ENCODE measurements at regions not wholly inside any gene's neighbourhood (a gene's known extent, or its start where the extent isn't known, plus 50 kb on each side); places are given as distances from the start of the nearest gene placed in this dataset.

- H3K4me3 ChIP-seq = no peak overlapping the region
- no peaks in the 10 kb centered on the region for H3K9me3 ChIP-seq (ENCODE audit: low read depth, low read length)
- TF ChIP-seq EZH2 (IDR thresholded peaks at IDR 0.05) (no peak), FOXP2 (optimal IDR thresholded peaks at IDR 0.05; ENCODE audit: control extremely low read depth, extremely low read length, insufficient read depth) (no peak), POLR2AphosphoS5 (IDR thresholded peaks at IDR 0.05; ENCODE audit: borderline replicate concordance, low read depth, low read length) (no peak)
- no peaks in the 10 kb centered on the region for H3K36me3 ChIP-seq (ENCODE audit: insufficient read depth, low read length)
- H3K9ac ChIP-seq (ENCODE audit: insufficient read length) = no peak overlapping the region
- H3K27ac ChIP-seq = no peak overlapping the region
- DNase-seq (ENCODE audit: low read depth, low spot score) = no peak
Measured at GRCh38 chr1:2930016-2930815, 91.1 kb upstream of the ACTRT2 start.

- no peak overlapping the region for H3K27ac ChIP-seq
- no peak overlapping the region for H3K4me3 ChIP-seq
- DNase-seq (ENCODE audit: low read depth, low spot score) = no peak
- no peaks in the 10 kb centered on the region for H3K9me3 ChIP-seq (ENCODE audit: low read depth, low read length)
- H3K36me3 ChIP-seq (ENCODE audit: insufficient read depth, low read length) = no peaks in the 10 kb centered on the region
- H3K9ac ChIP-seq (ENCODE audit: insufficient read length) = no peak overlapping the region
- no peak for TF ChIP-seq FOXP2 (optimal IDR thresholded peaks at IDR 0.05; ENCODE audit: control extremely low read depth, extremely low read length, insufficient read depth)
Measured at GRCh38 chr1:2930913-2931723, 90.1 kb upstream of the ACTRT2 start.

- TF ChIP-seq EZH2 (IDR thresholded peaks at IDR 0.05) (no peak), POLR2AphosphoS5 (IDR thresholded peaks at IDR 0.05; ENCODE audit: borderline replicate concordance, low read depth, low read length) (no peak), FOXP2 (optimal IDR thresholded peaks at IDR 0.05; ENCODE audit: control extremely low read depth, extremely low read length, insufficient read depth) (no peak)
- Histone ChIP-seq H3K27ac (no peak overlapping the region), H3K36me3 (ENCODE audit: insufficient read depth, low read length) (no peaks in the 10 kb centered on the region), H3K9me3 (ENCODE audit: low read depth, low read length) (no peaks in the 10 kb centered on the region), H3K9ac (ENCODE audit: insufficient read length) (no peak overlapping the region), H3K4me3 (no peak overlapping the region)
- no peak for DNase-seq (ENCODE audit: low read depth, low spot score)
Measured at GRCh38 chr1:2931724-2932401, 89.4 kb upstream of the ACTRT2 start.

- no peak overlapping the region for H3K27ac ChIP-seq
- no peak for DNase-seq (ENCODE audit: low read depth, low spot score)
- no peaks in the 10 kb centered on the region for H3K9me3 ChIP-seq (ENCODE audit: low read depth, low read length)
- H3K4me3 ChIP-seq = no peak overlapping the region
- no peak for TF ChIP-seq FOXP2 (optimal IDR thresholded peaks at IDR 0.05; ENCODE audit: control extremely low read depth, extremely low read length, insufficient read depth)
- TF ChIP-seq POLR2AphosphoS5 (IDR thresholded peaks at IDR 0.05; ENCODE audit: borderline replicate concordance, low read depth, low read length) = no peak
- TF ChIP-seq EZH2 (IDR thresholded peaks at IDR 0.05) = no peak
- H3K36me3 ChIP-seq (ENCODE audit: insufficient read depth, low read length) = no peaks in the 10 kb centered on the region
- no peak overlapping the region for H3K9ac ChIP-seq (ENCODE audit: insufficient read length)
Measured at GRCh38 chr1:2932671-2933350, 88.5 kb upstream of the ACTRT2 start.

- H3K36me3 ChIP-seq (ENCODE audit: insufficient read depth, low read length) = no peaks in the 10 kb centered on the region
- H3K27ac ChIP-seq = no peak overlapping the region
- no peak for TF ChIP-seq FOXP2 (optimal IDR thresholded peaks at IDR 0.05; ENCODE audit: control extremely low read depth, extremely low read length, insufficient read depth)
- peak; percentile 74 for TF ChIP-seq EZH2 (IDR thresholded peaks at IDR 0.05)
- no peak for TF ChIP-seq POLR2AphosphoS5 (IDR thresholded peaks at IDR 0.05; ENCODE audit: borderline replicate concordance, low read depth, low read length)
- H3K9ac ChIP-seq (ENCODE audit: insufficient read length) = no peak overlapping the region
- no peaks in the 10 kb centered on the region for H3K9me3 ChIP-seq (ENCODE audit: low read depth, low read length)
- H3K4me3 ChIP-seq = no peak overlapping the region
- no peak for DNase-seq (ENCODE audit: low read depth, low spot score)
Measured at GRCh38 chr1:2933431-2934155, 87.7 kb upstream of the ACTRT2 start.

GRCh38 chr1:2934156-2934540, 87.1 kb upstream of the ACTRT2 start:
- Histone ChIP-seq H3K9ac (ENCODE audit: insufficient read length) (no peak overlapping the region), H3K27ac (no peak overlapping the region), H3K36me3 (ENCODE audit: insufficient read depth, low read length) (no peaks in the 10 kb centered on the region), H3K4me3 (no peak overlapping the region), H3K9me3 (ENCODE audit: low read depth, low read length) (no peaks in the 10 kb centered on the region)
- TF ChIP-seq POLR2AphosphoS5 (IDR thresholded peaks at IDR 0.05; ENCODE audit: borderline replicate concordance, low read depth, low read length) (no peak), EZH2 (IDR thresholded peaks at IDR 0.05) (no peak), FOXP2 (optimal IDR thresholded peaks at IDR 0.05; ENCODE audit: control extremely low read depth, extremely low read length, insufficient read depth) (no peak)
- DNase-seq (ENCODE audit: low read depth, low spot score) = no peak

- H3K4me3 ChIP-seq = no peak overlapping the region
- no peaks in the 10 kb centered on the region for H3K9me3 ChIP-seq (ENCODE audit: low read depth, low read length)
- no peak for DNase-seq (ENCODE audit: low read depth, low spot score)
Measured at GRCh38 chr1:2934642-2935081, 86.6 kb upstream of the ACTRT2 start.

More at GRCh38 chr1:2934642-2935081, 86.6 kb upstream of the ACTRT2 start:
- no peak for TF ChIP-seq EZH2 (IDR thresholded peaks at IDR 0.05)
- TF ChIP-seq POLR2AphosphoS5 (IDR thresholded peaks at IDR 0.05; ENCODE audit: borderline replicate concordance, low read depth, low read length) = no peak
- TF ChIP-seq FOXP2 (optimal IDR thresholded peaks at IDR 0.05; ENCODE audit: control extremely low read depth, extremely low read length, insufficient read depth) = no peak
- Histone ChIP-seq H3K9ac (ENCODE audit: insufficient read length) (no peak overlapping the region), H3K36me3 (ENCODE audit: insufficient read depth, low read length) (no peaks in the 10 kb centered on the region), H3K27ac (no peak overlapping the region)
